ENCODE measurements at regions not wholly inside any gene's neighbourhood (a gene's known extent, or its start where the extent isn't known, plus 50 kb on each side); places are given as distances from the start of the nearest gene placed in this dataset.

GRCh38 chr15:95267481-95267880 lies 1036.1 kb downstream of the MCTP2 start:
- H3K9me3 Mint-ChIP-seq, result peaks cover 0 to 5% (median 0%) of the 10 kb centered on the region in 6 donors
- H3K4me1 Mint-ChIP-seq, result no peaks in the 10 kb centered on the region
- H3K4me3 Mint-ChIP-seq, result no peak overlapping the region
- H3K27ac Mint-ChIP-seq, result no peak overlapping the region
- DNase-seq, result no peak
- H3K36me3 Mint-ChIP-seq, result no peaks in the 10 kb centered on the region
- peaks cover 0 to 10% (median 8%) of the 10 kb centered on the region in 3 donors for H3K27me3 Mint-ChIP-seq (ENCODE audit: low read depth in 3 of 3)

GRCh38 chr15:95269242-95270183 lies 1038.2 kb downstream of the MCTP2 start:
- Mint-ChIP-seq H3K36me3 (no peaks in the 10 kb centered on the region), H3K27me3 (ENCODE audit: low read depth in 3 of 3) (peaks cover 0 to 10% (median 10%) of the 10 kb centered on the region in 3 donors), H3K4me3 (no peak overlapping the region), H3K4me1 (no peaks in the 10 kb centered on the region), H3K27ac (no peak overlapping the region), H3K9me3 (peaks cover 0 to 5% (median 0%) of the 10 kb centered on the region in 6 donors)
- DNase-seq, result no peak

GRCh38 chr15:95274101-95274500 lies 1042.7 kb downstream of the MCTP2 start:
- Mint-ChIP-seq H3K9me3 (peaks cover 0 to 3% (median 0%) of the 10 kb centered on the region in 6 donors), H3K4me1 (no peaks in the 10 kb centered on the region), H3K4me3 (no peak overlapping the region), H3K36me3 (no peaks in the 10 kb centered on the region), H3K27ac (no peak overlapping the region), H3K27me3 (ENCODE audit: low read depth in 3 of 3) (peaks cover 5 to 12% (median 5%) of the 10 kb centered on the region in 3 donors)
- DNase-seq, result no peak

GRCh38 chr15:95277266-95277665 lies 1045.9 kb downstream of the MCTP2 start:
- no peak overlapping the region for H3K4me3 Mint-ChIP-seq
- peaks cover 0 to 2% (median 0%) of the 10 kb centered on the region in 6 donors for H3K9me3 Mint-ChIP-seq
- H3K27ac Mint-ChIP-seq, result no peak overlapping the region
- H3K4me1 Mint-ChIP-seq, result no peaks in the 10 kb centered on the region
- no peak for DNase-seq
- H3K36me3 Mint-ChIP-seq, result no peaks in the 10 kb centered on the region
- peaks cover 0 to 8% (median 5%) of the 10 kb centered on the region in 3 donors for H3K27me3 Mint-ChIP-seq (ENCODE audit: low read depth in 3 of 3)

GRCh38 chr15:95278532-95279245 lies 1047.3 kb downstream of the MCTP2 start:
- DNase-seq, result no peak
- no peaks in the 10 kb centered on the region for H3K4me1 Mint-ChIP-seq
- H3K27ac Mint-ChIP-seq, result no peak overlapping the region
- peaks cover 0 to 2% (median 0%) of the 10 kb centered on the region in 6 donors for H3K9me3 Mint-ChIP-seq
- no peaks in the 10 kb centered on the region for H3K36me3 Mint-ChIP-seq
- no peak overlapping the region for H3K4me3 Mint-ChIP-seq
- peaks cover 0 to 8% (median 5%) of the 10 kb centered on the region in 3 donors for H3K27me3 Mint-ChIP-seq (ENCODE audit: low read depth in 3 of 3)

GRCh38 chr15:95279277-95280019 lies 1048.1 kb downstream of the MCTP2 start:
- DNase-seq, result no peak
- peaks cover under 1 to 3% of the 10 kb centered on the region in 2 donors for H3K4me1 Mint-ChIP-seq
- H3K36me3 Mint-ChIP-seq, result no peaks in the 10 kb centered on the region
- H3K4me3 Mint-ChIP-seq, result no peak overlapping the region
- H3K9me3 Mint-ChIP-seq, result peaks cover 0 to 2% (median 0%) of the 10 kb centered on the region in 6 donors
- H3K27ac Mint-ChIP-seq, result no peak overlapping the region
- H3K27me3 Mint-ChIP-seq (ENCODE audit: low read depth in 3 of 3), result peaks cover 0 to 8% (median 5%) of the 10 kb centered on the region in 3 donors

GRCh38 chr15:95280711-95281110 lies 1049.3 kb downstream of the MCTP2 start:
- H3K27ac Mint-ChIP-seq, result no peak overlapping the region
- H3K9me3 Mint-ChIP-seq, result peaks cover 0 to 2% (median 0%) of the 10 kb centered on the region in 6 donors
- DNase-seq, result no peak
- peaks cover 0 to 13% (median 1%) of the 10 kb centered on the region in 3 donors for H3K27me3 Mint-ChIP-seq (ENCODE audit: low read depth in 3 of 3)
- H3K4me1 Mint-ChIP-seq, result peaks cover 12 to 15% of the 10 kb centered on the region in 2 donors
- no peaks in the 10 kb centered on the region for H3K36me3 Mint-ChIP-seq
- H3K4me3 Mint-ChIP-seq, result no peak overlapping the region

- H3K4me1 Mint-ChIP-seq, result peaks cover 14 to 16% of the 10 kb centered on the region in 2 donors
- no peak overlapping the region for H3K27ac Mint-ChIP-seq
- peaks cover 0 to 2% (median 0%) of the 10 kb centered on the region in 6 donors for H3K9me3 Mint-ChIP-seq
- no peak for DNase-seq
- H3K27me3 Mint-ChIP-seq (ENCODE audit: low read depth in 3 of 3), result peaks cover 2 to 13% (median 3%) of the 10 kb centered on the region in 3 donors
- H3K36me3 Mint-ChIP-seq, result no peaks in the 10 kb centered on the region
- no peak overlapping the region for H3K4me3 Mint-ChIP-seq
Observed at GRCh38 chr15:95281470-95281869, 1049.0 kb upstream of the NR2F2 start.

- H3K27ac Mint-ChIP-seq, result no peak overlapping the region
- peaks cover 6 to 23% (median 16%) of the 10 kb centered on the region in 3 donors for H3K27me3 Mint-ChIP-seq (ENCODE audit: low read depth in 3 of 3)
- DNase-seq, result no peak
- H3K36me3 Mint-ChIP-seq, result no peaks in the 10 kb centered on the region
- H3K4me1 Mint-ChIP-seq, result peaks cover 14 to 16% of the 10 kb centered on the region in 2 donors
- H3K4me3 Mint-ChIP-seq, result peak overlapping the region in 1 of 5 donors; percentile 51
- peaks cover 0 to 2% (median 0%) of the 10 kb centered on the region in 6 donors for H3K9me3 Mint-ChIP-seq
Observed at GRCh38 chr15:95284492-95284891, 1046.0 kb upstream of the NR2F2 start.

- Mint-ChIP-seq H3K27me3 (ENCODE audit: low read depth in 3 of 3) (peaks cover 6 to 23% (median 18%) of the 10 kb centered on the region in 3 donors), H3K4me1 (peaks cover 14 to 16% of the 10 kb centered on the region in 2 donors), H3K4me3 (peak overlapping the region in 3 of 5 donors; percentile 15 to 51 (median 36)), H3K9me3 (peaks cover 0 to 2% (median 0%) of the 10 kb centered on the region in 6 donors), H3K36me3 (no peaks in the 10 kb centered on the region), H3K27ac (no peak overlapping the region)
- peak; percentile 19 to 24 (median 23) for DNase-seq
Observed at GRCh38 chr15:95284933-95285421, 1045.5 kb upstream of the NR2F2 start.

- H3K4me1 Mint-ChIP-seq, result peaks cover 14 to 16% of the 10 kb centered on the region in 2 donors
- H3K4me3 Mint-ChIP-seq, result no peak overlapping the region
- no peak for DNase-seq
- no peaks in the 10 kb centered on the region for H3K36me3 Mint-ChIP-seq
- H3K27me3 Mint-ChIP-seq (ENCODE audit: low read depth in 3 of 3), result peaks cover 6 to 24% (median 23%) of the 10 kb centered on the region in 3 donors
- no peak overlapping the region for H3K27ac Mint-ChIP-seq
- no peaks in the 10 kb centered on the region for H3K9me3 Mint-ChIP-seq
Observed at GRCh38 chr15:95286352-95286880, 1044.1 kb upstream of the NR2F2 start.

- Mint-ChIP-seq H3K4me1 (peaks cover 14 to 16% of the 10 kb centered on the region in 2 donors), H3K36me3 (no peaks in the 10 kb centered on the region), H3K9me3 (no peaks in the 10 kb centered on the region), H3K27ac (no peak overlapping the region), H3K27me3 (ENCODE audit: low read depth in 3 of 3) (peaks cover 9 to 24% (median 23%) of the 10 kb centered on the region in 3 donors), H3K4me3 (no peak overlapping the region)
- DNase-seq, result no peak
Observed at GRCh38 chr15:95287720-95288103, 1042.8 kb upstream of the NR2F2 start.

- Mint-ChIP-seq H3K36me3 (no peaks in the 10 kb centered on the region), H3K27me3 (ENCODE audit: low read depth in 3 of 3) (peaks cover 10 to 28% (median 23%) of the 10 kb centered on the region in 3 donors), H3K4me1 (peaks cover 14 to 16% of the 10 kb centered on the region in 2 donors), H3K27ac (no peak overlapping the region), H3K9me3 (no peaks in the 10 kb centered on the region), H3K4me3 (no peak overlapping the region)
- no peak for DNase-seq
Observed at GRCh38 chr15:95288626-95289025, 1041.9 kb upstream of the NR2F2 start.

All from immature natural killer cell (primary cell).